Ishikawa (cell line): ENCODE measurements at regions not wholly inside any gene's neighbourhood (a gene's known extent, or its start where the extent isn't known, plus 50 kb on each side); places are given as distances from the start of the nearest gene placed in this dataset.

Experiments
- CEBPB ChIP-seq: IDR thresholded peaks from 2 replicates; pipeline ENCODE4 v1.6.1; 2012
- EP300 ChIP-seq: IDR thresholded peaks from 2 replicates; pipeline ENCODE4 v1.6.1; 2012; ENCODE audit warnings: borderline replicate concordance
- FOXM1 ChIP-seq: IDR thresholded peaks from 2 replicates; pipeline ENCODE4 v1.6.1; 2012; ENCODE audit warnings: low read depth, borderline replicate concordance
- RAD21 ChIP-seq: IDR thresholded peaks from 2 replicates; pipeline ENCODE4 v1.6.1; 2012; ENCODE audit warnings: low read depth
- REST ChIP-seq: IDR thresholded peaks from 2 replicates; pipeline ENCODE4 v1.6.1; 2012; ENCODE audit warnings: low read depth, mild to moderate bottlenecking
- TAF1 ChIP-seq: IDR thresholded peaks from 2 replicates; pipeline ENCODE4 v1.6.1; 2012; ENCODE audit warnings: low read depth, mild to moderate bottlenecking
- TCF12 ChIP-seq: IDR thresholded peaks from 2 replicates; pipeline ENCODE4 v1.6.1; 2012; ENCODE audit warnings: low read depth
- TEAD4 ChIP-seq: IDR thresholded peaks from 2 replicates; pipeline ENCODE4 v1.6.1; 2012
- USF1 ChIP-seq: IDR thresholded peaks from 2 replicates; pipeline ENCODE4 v1.6.1; 2012
- YY1 ChIP-seq: IDR thresholded peaks from 2 replicates; pipeline ENCODE4 v1.6.1; 2012; ENCODE audit warnings: low read depth
- TF ChIP-seq, protein P1 (sequence below): IDR thresholded peaks from 2 replicates; pipeline ENCODE4 v1.6.1; 2012

GRCh38 chr5:159459951-159460538, 129.8 kb upstream of the IL12B start:
- no peak for TF ChIP-seq REST
- no peak for TF ChIP-seq TAF1
- no peak for TF ChIP-seq RAD21
- no peak for TF ChIP-seq TEAD4
- TF ChIP-seq EP300: no peak
- no peak for TF ChIP-seq YY1
- no peak for TF ChIP-seq CEBPB
- TF ChIP-seq TCF12: no peak
- no peak for TF ChIP-seq FOXM1
- TF ChIP-seq, protein P1, sequence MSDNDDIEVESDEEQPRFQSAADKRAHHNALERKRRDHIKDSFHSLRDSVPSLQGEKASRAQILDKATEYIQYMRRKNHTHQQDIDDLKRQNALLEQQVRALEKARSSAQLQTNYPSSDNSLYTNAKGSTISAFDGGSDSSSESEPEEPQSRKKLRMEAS: no peak
- no peak for TF ChIP-seq USF1
